Kidney (tissue), 13 donors: ENCODE measurements at regions not wholly inside any gene's neighbourhood (a gene's known extent, or its start where the extent isn't known, plus 50 kb on each side); places are given as distances from the start of the nearest gene placed in this dataset.

ENCODE experiments used
- DNase-seq, 5 donors: peaks; one replicate each; pipeline ENCODE4 v3.0.0-alpha.2; 2013 to 2020
- FAIRE-seq: peaks from 2 replicates; lab custom pipeline; 2012; peaks lifted over from hg19 to GRCh38; lab: Jason Lieb, UNC
- H3K27ac ChIP-seq, 2 donors: one replicate each; pipeline ENCODE4 v1.7.0; 2013; ENCODE audit warnings: low read depth in 2 of 2, low read length in 2 of 2, inconsistent platforms in 1 of 2
- H3K27me3 ChIP-seq: one replicate; pipeline ENCODE4 v1.7.1; 2013; ENCODE audit warnings: low read length, inconsistent platforms; ENCODE audit not compliant: control insufficient read depth, insufficient read depth
- H3K36me3 ChIP-seq, 3 donors: one replicate each; pipeline versions ENCODE4 v1.7.0 to v1.7.1; 2013; ENCODE audit warnings: low read length in 3 of 3, control low read depth in 1 of 3, inconsistent platforms in 1 of 3; ENCODE audit not compliant: insufficient read depth in 3 of 3, control insufficient read depth in 2 of 3
- H3K4me1 ChIP-seq, 3 donors: one replicate each; pipeline versions ENCODE4 v1.7.0 to v1.7.1; 2013; ENCODE audit warnings: low read length in 3 of 3, inconsistent platforms in 1 of 3, low read depth in 1 of 3; ENCODE audit not compliant: control insufficient read depth in 2 of 3, insufficient read depth in 2 of 3
- H3K4me3 ChIP-seq, 3 donors: one replicate each; pipeline versions ENCODE4 v1.7.0 to v1.8.1; 2013; ENCODE audit warnings: low read length in 3 of 3, control low read depth in 1 of 3, inconsistent platforms in 1 of 3
- H3K9ac ChIP-seq, 3 donors: one replicate each; pipeline versions ENCODE4 v1.7.0 to v1.7.1; 2013; ENCODE audit warnings: low read length in 3 of 3, control low read depth in 1 of 3, inconsistent platforms in 1 of 3
- H3K9me3 ChIP-seq, 3 donors: one replicate each; pipeline versions ENCODE4 v1.7.0 to v1.7.1; 2013; ENCODE audit warnings: low read length in 3 of 3, control low read depth in 1 of 3, inconsistent platforms in 1 of 3; ENCODE audit not compliant: control insufficient read depth in 2 of 3, insufficient read depth in 1 of 3
- CTCF ChIP-seq: IDR thresholded peaks from 3 replicates; pipeline ENCODE4 v1.5.1; 2012; ENCODE audit warnings: mild to moderate bottlenecking, moderate library complexity, borderline replicate concordance; ENCODE audit not compliant: insufficient read depth; ENCODE audit errors: extremely low read depth
- intact Hi-C: fragments of 100-400 bp; cut with DNase I; formaldehyde crosslinking; loops from one replicate; pipeline ENCODE4 v1.11.1; 2022
- donor health status: control.
- donor health status: control.
- donor health status: control.
- donor health status: control.
- donor health status: control.
- donor health status: DM: yes; HTN: yes; CAD: no.
- donor health status: Normal renal cell carcinoma (clear cell type).

GRCh38 chr1:218711001-218711400 is 365.9 kb downstream of the TGFB2 start:
- no peak for TF ChIP-seq CTCF
- H3K9me3 ChIP-seq = no peaks in the 10 kb centered on the region
- no peak overlapping the region for H3K9ac ChIP-seq
- FAIRE-seq (no peak), DNase-seq (no peak)
- no peaks in the 10 kb centered on the region for H3K4me1 ChIP-seq
- H3K4me3 ChIP-seq = no peak overlapping the region
- intact Hi-C loops = no loop called here
- H3K36me3 ChIP-seq = no peaks in the 10 kb centered on the region
- H3K27me3 ChIP-seq = no peaks in the 10 kb centered on the region
- no peak overlapping the region for H3K27ac ChIP-seq

- Histone ChIP-seq H3K4me1 (no peaks in the 10 kb centered on the region), H3K9ac (no peak overlapping the region), H3K36me3 (no peaks in the 10 kb centered on the region), H3K27ac (no peak overlapping the region), H3K27me3 (no peaks in the 10 kb centered on the region), H3K9me3 (no peaks in the 10 kb centered on the region), H3K4me3 (no peak overlapping the region)
- no peak for DNase-seq
- TF ChIP-seq CTCF = no peak
- intact Hi-C loops = no loop called here
- no peak for FAIRE-seq
Measured at GRCh38 chr1:218711884-218712674, 366.9 kb downstream of the TGFB2 start.

- no peak overlapping the region for H3K27ac ChIP-seq
- H3K4me3 ChIP-seq = no peak overlapping the region
- no peaks in the 10 kb centered on the region for H3K36me3 ChIP-seq
- no peak for FAIRE-seq
- intact Hi-C loops = no loop called here
- no peak for TF ChIP-seq CTCF
- no peaks in the 10 kb centered on the region for H3K9me3 ChIP-seq
- H3K9ac ChIP-seq = no peak overlapping the region
- DNase-seq = no peak
- H3K27me3 ChIP-seq = no peaks in the 10 kb centered on the region
- H3K4me1 ChIP-seq = no peaks in the 10 kb centered on the region
Measured at GRCh38 chr1:218712677-218713076, 367.5 kb downstream of the TGFB2 start.
